ENCODE measurements at regions not wholly inside any gene's neighbourhood (a gene's known extent, or its start where the extent isn't known, plus 50 kb on each side); places are given as distances from the start of the nearest gene placed in this dataset.

DNA sequence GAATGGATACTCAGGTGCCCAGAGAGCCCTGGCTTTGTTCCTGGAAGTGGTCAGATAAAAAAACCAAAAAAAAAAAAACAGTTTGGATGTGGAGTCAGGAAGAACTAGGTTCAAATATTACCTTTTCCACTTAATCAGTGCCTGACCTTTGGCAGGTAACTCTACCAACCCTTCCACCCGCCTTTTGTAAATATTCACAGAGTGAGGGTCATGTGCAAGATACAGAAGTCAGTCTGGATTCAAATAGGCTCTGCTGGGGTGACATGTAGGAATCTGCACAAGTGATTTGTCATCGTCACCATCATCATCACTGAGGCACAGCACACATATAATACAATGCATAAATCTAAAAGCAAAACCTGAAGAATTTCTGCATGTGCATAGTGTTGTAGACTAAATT lies 490.7 kb downstream of the MIAT start:
- H3K4me3 ChIP-seq (ENCODE audit: low read depth, low read length) = no peak overlapping the region
- DNase-seq (ENCODE audit: low read depth) = no peak
- TF ChIP-seq, protein P1, sequence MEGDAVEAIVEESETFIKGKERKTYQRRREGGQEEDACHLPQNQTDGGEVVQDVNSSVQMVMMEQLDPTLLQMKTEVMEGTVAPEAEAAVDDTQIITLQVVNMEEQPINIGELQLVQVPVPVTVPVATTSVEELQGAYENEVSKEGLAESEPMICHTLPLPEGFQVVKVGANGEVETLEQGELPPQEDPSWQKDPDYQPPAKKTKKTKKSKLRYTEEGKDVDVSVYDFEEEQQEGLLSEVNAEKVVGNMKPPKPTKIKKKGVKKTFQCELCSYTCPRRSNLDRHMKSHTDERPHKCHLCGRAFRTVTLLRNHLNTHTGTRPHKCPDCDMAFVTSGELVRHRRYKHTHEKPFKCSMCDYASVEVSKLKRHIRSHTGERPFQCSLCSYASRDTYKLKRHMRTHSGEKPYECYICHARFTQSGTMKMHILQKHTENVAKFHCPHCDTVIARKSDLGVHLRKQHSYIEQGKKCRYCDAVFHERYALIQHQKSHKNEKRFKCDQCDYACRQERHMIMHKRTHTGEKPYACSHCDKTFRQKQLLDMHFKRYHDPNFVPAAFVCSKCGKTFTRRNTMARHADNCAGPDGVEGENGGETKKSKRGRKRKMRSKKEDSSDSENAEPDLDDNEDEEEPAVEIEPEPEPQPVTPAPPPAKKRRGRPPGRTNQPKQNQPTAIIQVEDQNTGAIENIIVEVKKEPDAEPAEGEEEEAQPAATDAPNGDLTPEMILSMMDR (IDR thresholded peaks at IDR 0.05; ENCODE audit: low read depth, low read length, missing control alignments) = no peak

DNA sequence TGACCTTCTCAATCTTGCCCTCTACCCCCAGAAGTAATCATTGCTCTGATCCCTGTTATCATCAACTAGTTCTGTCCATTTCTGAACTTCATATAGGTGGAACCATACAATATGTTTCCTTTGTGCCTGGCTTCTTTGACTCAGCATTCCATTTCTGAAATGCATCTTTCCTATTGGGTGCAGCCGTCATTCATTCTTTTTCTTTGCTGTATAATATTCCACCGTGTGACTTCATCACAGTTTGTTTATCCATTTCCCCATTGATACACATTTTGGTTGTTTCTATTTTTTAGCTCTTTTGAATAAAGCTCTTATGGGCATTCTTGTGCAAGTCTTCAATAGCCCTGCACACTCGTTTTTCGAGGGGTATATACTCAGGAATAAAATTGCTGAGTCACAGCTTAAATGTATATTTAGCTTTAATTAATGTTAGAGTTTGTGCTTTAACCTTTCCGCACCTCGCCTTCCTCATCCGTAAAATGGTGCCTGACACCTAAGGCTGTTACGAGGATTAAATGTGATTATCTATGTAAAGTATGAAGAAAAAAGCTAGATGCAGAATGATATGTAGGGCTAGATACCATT lies 491.6 kb downstream of the MIAT start:
- no peak overlapping the region for H3K4me3 ChIP-seq (ENCODE audit: low read depth, low read length)
- TF ChIP-seq, protein P1 (IDR thresholded peaks at IDR 0.05; ENCODE audit: low read depth, low read length, missing control alignments) = no peak

DNA sequence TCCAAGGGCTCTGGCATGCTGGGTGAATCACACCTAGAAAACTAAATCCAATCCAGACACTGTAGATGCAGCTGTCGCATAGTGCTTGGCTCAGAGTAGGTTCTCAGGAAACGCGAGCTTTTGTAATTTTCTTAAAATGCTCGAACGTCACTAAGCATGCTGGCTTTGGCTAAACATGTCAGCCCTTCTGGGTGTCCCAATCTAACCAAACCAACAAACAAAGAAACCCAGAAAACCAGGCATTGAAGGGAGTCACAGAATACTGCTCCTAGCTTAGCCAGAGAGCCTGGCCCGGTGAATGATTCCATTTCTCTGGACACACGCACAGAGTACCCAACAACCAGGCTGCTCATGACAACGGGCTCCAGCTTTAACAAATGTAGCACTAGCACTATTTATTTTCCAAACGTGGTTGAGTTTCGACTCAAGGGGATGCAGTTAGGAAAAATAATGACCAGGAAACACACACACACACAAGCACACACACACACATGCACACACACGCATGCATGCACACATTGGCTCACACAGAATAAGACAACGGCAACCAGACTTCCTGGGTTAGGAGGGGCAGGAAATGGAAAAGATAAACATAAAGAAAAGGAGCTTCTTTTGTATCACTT lies 492.6 kb downstream of the MIAT start:
- TF ChIP-seq, protein P1 (IDR thresholded peaks at IDR 0.05; ENCODE audit: low read depth, low read length, missing control alignments) = no peak
- no peak overlapping the region for H3K4me3 ChIP-seq (ENCODE audit: low read depth, low read length)
- DNase-seq (ENCODE audit: low read depth) = no peak

More for the DNA sequence above, 491.6 kb downstream of the MIAT start:
- DNase-seq (ENCODE audit: low read depth) = no peak

DNA sequence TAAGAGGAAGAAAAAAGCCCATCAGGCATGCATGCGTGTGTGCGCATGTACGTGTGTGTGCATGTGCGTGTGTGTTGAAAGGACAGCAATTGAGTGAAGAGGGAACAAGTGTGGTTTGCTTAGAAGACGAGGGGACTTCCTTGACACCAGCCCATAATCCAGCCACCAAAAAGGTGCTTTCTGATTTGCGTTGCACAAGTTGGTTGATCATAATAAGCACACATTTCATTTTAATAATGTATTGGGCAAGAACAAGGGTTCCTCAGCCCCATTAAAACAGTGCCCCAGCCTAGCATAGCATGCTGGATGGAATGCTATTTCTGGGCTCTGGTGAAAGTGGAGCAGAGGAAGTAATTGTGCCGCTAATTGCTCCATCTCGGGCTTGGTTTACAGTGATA lies 493.2 kb downstream of the MIAT start:
- TF ChIP-seq, protein P1 (IDR thresholded peaks at IDR 0.05; ENCODE audit: low read depth, low read length, missing control alignments) = no peak
- DNase-seq (ENCODE audit: low read depth) = no peak
- H3K4me3 ChIP-seq (ENCODE audit: low read depth, low read length) = no peak overlapping the region

DNA sequence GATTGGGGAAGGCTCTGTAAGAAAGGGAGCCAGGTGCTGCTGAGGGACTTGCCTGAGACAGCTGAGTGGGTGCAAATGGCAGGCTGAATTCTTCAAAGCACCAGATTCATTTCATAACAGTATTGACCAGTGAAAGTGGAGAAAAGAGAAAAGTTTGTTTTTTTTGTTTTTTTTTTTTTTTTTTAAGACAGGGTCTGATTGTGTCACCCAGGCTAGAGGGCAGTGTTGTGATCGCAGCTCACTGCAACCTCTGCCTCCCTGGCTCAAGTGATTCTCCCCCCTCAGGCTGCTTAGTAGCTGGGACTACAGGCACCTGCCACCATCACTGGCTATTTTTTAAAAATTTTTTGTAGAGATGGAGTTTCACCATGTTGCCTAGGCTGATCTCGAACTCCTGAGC lies 494.0 kb downstream of the MIAT start:
- TF ChIP-seq, protein P1 (IDR thresholded peaks at IDR 0.05; ENCODE audit: low read depth, low read length, missing control alignments) = no peak
- no peak for DNase-seq (ENCODE audit: low read depth)
- H3K4me3 ChIP-seq (ENCODE audit: low read depth, low read length) = no peak overlapping the region

DNA sequence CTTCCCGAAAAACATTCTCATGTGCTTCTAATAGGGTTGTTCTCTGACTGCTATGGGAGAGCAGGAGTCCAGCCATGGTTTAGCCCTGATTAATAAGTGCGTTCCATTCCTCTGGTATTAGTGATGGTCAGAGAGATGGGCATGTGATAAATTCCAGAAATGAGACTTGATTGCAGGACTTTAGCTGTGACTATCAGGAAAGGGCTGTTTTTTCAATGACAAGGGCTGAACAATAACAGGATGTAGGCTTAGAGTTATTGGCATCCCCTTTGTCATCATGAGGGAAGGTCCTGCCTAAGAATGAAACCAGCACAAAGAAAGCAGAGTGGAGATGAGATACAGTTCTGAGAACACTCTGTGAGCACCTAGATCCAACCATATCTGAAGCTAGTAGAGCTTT lies 494.6 kb downstream of the MIAT start:
- no peak overlapping the region for H3K4me3 ChIP-seq (ENCODE audit: low read depth, low read length)
- TF ChIP-seq, protein P1 (IDR thresholded peaks at IDR 0.05; ENCODE audit: low read depth, low read length, missing control alignments) = no peak
- DNase-seq (ENCODE audit: low read depth) = no peak

DNA sequence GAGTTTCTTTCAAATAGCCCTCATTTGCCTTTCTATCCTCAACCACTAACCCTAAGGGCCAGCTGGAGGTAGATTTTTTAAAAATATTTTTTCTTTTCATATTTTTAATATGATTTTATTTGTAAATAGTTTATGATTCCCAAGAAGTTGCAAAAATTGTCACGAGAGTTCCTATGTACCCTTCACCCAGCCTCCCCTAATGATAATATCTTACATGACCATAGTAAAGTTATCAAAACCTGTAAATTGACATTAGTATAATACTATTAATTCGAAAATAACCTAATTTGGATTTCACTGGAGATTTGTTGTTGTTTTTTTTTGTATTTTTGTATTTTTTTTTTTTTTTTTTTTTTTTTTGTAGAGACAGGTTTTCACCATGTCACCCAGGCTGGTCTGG lies 495.5 kb downstream of the MIAT start:
- TF ChIP-seq, protein P1 (IDR thresholded peaks at IDR 0.05; ENCODE audit: low read depth, low read length, missing control alignments) = no peak
- H3K4me3 ChIP-seq (ENCODE audit: low read depth, low read length) = no peak overlapping the region
- no peak for DNase-seq (ENCODE audit: low read depth)
